A549 (cell line): ENCODE measurements at regions not wholly inside any gene's neighbourhood (a gene's known extent, or its start where the extent isn't known, plus 50 kb on each side); places are given as distances from the start of the nearest gene placed in this dataset.

ENCODE experiments used
- ATAC-seq, 2 experiments: fragments of 200-7000 bp in 1 of 2; fragments of >200 bp in 1 of 2; cut with Nextera tagmentation in 1 of 2; cut with Tn5 transposase in 1 of 2; 3 replicates each; pipeline versions ENCODE4 v1.8.0 to v1.9.1; 2018 to 2020; ENCODE audit warnings: mild to moderate bottlenecking in 1 of 2, moderate library complexity in 1 of 2
- CTCF ChIA-PET: fragments of 300-600 bp; sonication (Branson Sonifier 250); formaldehyde crosslinking; extraction: SDS; loops from one replicate; lab custom pipeline; 2021; ENCODE audit warnings: antibody characterized with exemption, inconsistent platforms; lab: Yijun Ruan, JAX
- POLR2A ChIA-PET: fragments of 350-600 bp; formaldehyde crosslinking; extraction: SDS; loops from one replicate; lab custom pipeline; 2021; ENCODE audit warnings: antibody characterized with exemption, inconsistent platforms; lab: Yijun Ruan, JAX
- DNase-seq, 2 experiments: peaks; one replicate each; pipeline versions ENCODE4 v3.0.0 to v3.0.0-alpha.2; 2011 to 2016; ENCODE audit warnings: low read depth in 1 of 2, low spot score in 1 of 2
- FAIRE-seq: peaks from 2 replicates; lab custom pipeline; 2011; peaks lifted over from hg19 to GRCh38; lab: Jason Lieb, UNC
- H3K27ac ChIP-seq, 2 experiments: fragments of >200 bp; sonication (Bioruptor Twin); formaldehyde crosslinking; 3 replicates each; pipeline ENCODE4 v1.5.1; 2016 to 2017
- H3K4me1 ChIP-seq: fragments of >200 bp; sonication (Bioruptor Twin); formaldehyde crosslinking; 3 replicates; pipeline ENCODE4 v1.6.1; 2016
- H3K4me2 ChIP-seq: fragments of >200 bp; sonication (Bioruptor Twin); formaldehyde crosslinking; 3 replicates; pipeline ENCODE4 v1.6.1; 2016
- H3K4me3 ChIP-seq: fragments of >200 bp; sonication (Bioruptor Twin); formaldehyde crosslinking; 3 replicates; pipeline ENCODE4 v1.5.1; 2016
- H3K9me3 ChIP-seq: fragments of >200 bp; sonication (Bioruptor Twin); formaldehyde crosslinking; 3 replicates; pipeline ENCODE4 v1.6.1; 2016
- BCL3 ChIP-seq: fragments of >200 bp; sonication (Bioruptor Twin); formaldehyde crosslinking; IDR thresholded peaks from 3 replicates; pipeline ENCODE4 v1.6.1; 2016
- CEBPB ChIP-seq, 2 experiments: fragments of >200 bp in 1 of 2; sonication (Bioruptor Twin) in 1 of 2; formaldehyde crosslinking in 1 of 2; IDR thresholded peaks; 2 replicates each; pipeline ENCODE4 v1.6.1; 2012 to 2016
- EHMT2 ChIP-seq: fragments of 200-600 bp; sonication (generic); IDR thresholded peaks from 2 replicates; pipeline ENCODE4 v1.6.1; 2016; ENCODE audit warnings: antibody characterized with exemption, low read depth, mild to moderate bottlenecking, moderate library complexity
- EP300 ChIP-seq, 2 experiments: fragments of >200 bp; sonication (Bioruptor Twin); formaldehyde crosslinking; IDR thresholded peaks; 2 replicates in 1 of 2; 3 replicates in 1 of 2; pipeline ENCODE4 v1.6.1; 2016 to 2017
- FOSL2 ChIP-seq, 2 experiments: fragments of 450-650 bp in 1 of 2; fragments of >200 bp in 1 of 2; sonication (Bioruptor Twin) in 1 of 2; formaldehyde crosslinking; IDR thresholded peaks; 2 replicates each; pipeline versions ENCODE4 v1.5.0 to v1.6.1; 2016 to 2020; ENCODE audit warnings: mild to moderate bottlenecking in 1 of 2, moderate library complexity in 1 of 2
- HDAC2 ChIP-seq: fragments of 200-600 bp; sonication (generic); IDR thresholded peaks from 2 replicates; pipeline ENCODE4 v1.6.1; 2016
- HES2 ChIP-seq: fragments of >200 bp; sonication (Bioruptor Twin); formaldehyde crosslinking; IDR thresholded peaks from 2 replicates; pipeline ENCODE4 v1.6.1; 2016
- HEYL ChIP-seq: fragments of 250-450 bp; sonication (Bioruptor Pico); IDR thresholded peaks from 2 replicates; pipeline ENCODE4 v1.8.0; 2021; ENCODE audit warnings: mild to moderate bottlenecking, moderate library complexity
- HOXA7 ChIP-seq: fragments of 250-450 bp; sonication (Bioruptor Pico); IDR thresholded peaks from 2 replicates; pipeline ENCODE4 v1.5.0; 2020; ENCODE audit warnings: mild to moderate bottlenecking, moderate library complexity
- HOXB13 ChIP-seq: fragments of 250-450 bp; sonication (Bioruptor Pico); IDR thresholded peaks from 2 replicates; pipeline ENCODE4 v1.5.0; 2020; ENCODE audit warnings: low read depth, mild to moderate bottlenecking, moderate library complexity
- JUN ChIP-seq, 2 experiments: fragments of >200 bp; sonication (Bioruptor Twin); formaldehyde crosslinking; IDR thresholded peaks; 2 replicates in 1 of 2; 3 replicates in 1 of 2; pipeline ENCODE4 v1.6.1; 2016 to 2017
- KDM1A ChIP-seq: fragments of 200-600 bp; sonication (generic); IDR thresholded peaks from 2 replicates; pipeline ENCODE4 v1.6.1; 2016; ENCODE audit warnings: low read depth, mild to moderate bottlenecking
- KDM5A ChIP-seq: fragments of 200-600 bp; sonication (generic); IDR thresholded peaks from 2 replicates; pipeline ENCODE4 v1.6.1; 2016; ENCODE audit warnings: antibody characterized with exemption, mild to moderate bottlenecking
- MAZ ChIP-seq: fragments of 150-350 bp; IDR thresholded peaks from 2 replicates; pipeline ENCODE4 v1.6.1; 2014; ENCODE audit warnings: antibody characterized with exemption, low read depth, low read length, borderline replicate concordance
- NPAS2 ChIP-seq: fragments of 250-450 bp; sonication (Bioruptor Pico); IDR thresholded peaks from 2 replicates; pipeline ENCODE4 v1.8.0; 2022; ENCODE audit warnings: mild to moderate bottlenecking, moderate library complexity, borderline replicate concordance
- NR3C1 ChIP-seq: fragments of >200 bp; sonication (Bioruptor Twin); formaldehyde crosslinking; IDR thresholded peaks from 3 replicates; pipeline ENCODE4 v1.6.1; 2017
- PHF8 ChIP-seq: fragments of 200-600 bp; sonication (generic); IDR thresholded peaks from 2 replicates; pipeline ENCODE4 v1.6.1; 2016; ENCODE audit warnings: low read depth, mild to moderate bottlenecking, antibody characterized with exemption, moderate library complexity, borderline replicate concordance
- POLR2A ChIP-seq: IDR thresholded peaks from 2 replicates; pipeline ENCODE4 v1.6.1; 2012; ENCODE audit warnings: mild to moderate bottlenecking, low read length
- RARB ChIP-seq: fragments of 250-450 bp; sonication (Bioruptor Pico); IDR thresholded peaks from 2 replicates; pipeline ENCODE4 v1.8.0; 2021; ENCODE audit warnings: mild to moderate bottlenecking, moderate library complexity
- REST ChIP-seq: fragments of 200-600 bp; sonication (generic); IDR thresholded peaks from 2 replicates; pipeline ENCODE4 v1.6.1; 2016; ENCODE audit warnings: antibody characterized with exemption, mild to moderate bottlenecking, moderate library complexity
- SMC3 ChIP-seq: fragments of >200 bp; sonication (Bioruptor Twin); formaldehyde crosslinking; IDR thresholded peaks from 3 replicates; pipeline ENCODE4 v1.6.1; 2018; ENCODE audit warnings: inconsistent platforms
- ZC3H11A ChIP-seq: fragments of 450-650 bp; IDR thresholded peaks from 2 replicates; pipeline ENCODE4 v1.6.1; 2014; ENCODE audit warnings: antibody characterized with exemption, mild to moderate bottlenecking
- ZFP36 ChIP-seq: fragments of 450-650 bp; IDR thresholded peaks from 2 replicates; pipeline ENCODE4 v1.6.1; 2014; ENCODE audit warnings: borderline replicate concordance; ENCODE audit not compliant: partially characterized antibody
- WGBS: methylation state at CpG from one replicate; pipeline ENCODE4 v1.1.6; 2017; ENCODE audit errors: missing lambda C conversion rate; 5-methylcytosine and 5-hydroxymethylcytosine counted together

- Histone ChIP-seq H3K4me2 (no peak overlapping the region), H3K9me3 (no peaks in the 10 kb centered on the region), H3K4me3 (no peak overlapping the region), H3K27ac (no peak overlapping the region), H3K4me1 (no peaks in the 10 kb centered on the region)
- ChIA-PET POLR2A (no interaction called here), CTCF (interaction anchor here (1.5 kb wide), 1 partner anchor 8 kb away, joined by 4 read pairs; no protein-coding TSS in a partner anchor)
- ATAC-seq (no peak), DNase-seq (no peak), FAIRE-seq (no peak)
- TF ChIP-seq JUN (IDR thresholded peaks at IDR 0.05) (no peak), ZFP36 (no peak), NPAS2 (no peak), KDM1A (no peak), HOXB13 (CRISPR knock-in tag) (no peak), EP300 (IDR thresholded peaks at IDR 0.05) (no peak), FOSL2 (IDR thresholded peaks at IDR 0.05) (no peak), FOSL2 (CRISPR knock-in tag; IDR thresholded peaks at IDR 0.05) (no peak), EHMT2 (no peak)
- 73% methylated on average over 4 of the region's 4 CpGs for WGBS
These were observed 127.7 kb upstream of the GLI2 start for GRCh38 chr2:120607996-120608395.

- no peaks in the 10 kb centered on the region for H3K4me1 ChIP-seq
- no peak for FAIRE-seq
These were observed 125.8 kb upstream of the GLI2 start for GRCh38 chr2:120609826-120610395.

GRCh38 chr2:120611016-120611415, 124.7 kb upstream of the GLI2 start:
- H3K27ac ChIP-seq = no peak overlapping the region
- FAIRE-seq = no peak
- ChIA-PET POLR2A (no interaction called here), CTCF (interaction anchor here (1.0 to 1.5 kb wide), 3 partner anchors 8 to 469 kb away, joined by 3 to 5 read pairs (median 5); no protein-coding TSS in a partner anchor)
- no peak overlapping the region for H3K4me2 ChIP-seq
- WGBS = 47% methylated on average over 6 of the region's 6 CpGs
- no peak overlapping the region for H3K4me3 ChIP-seq
- no peak for DNase-seq
- ATAC-seq = no peak
- H3K4me1 ChIP-seq = no peaks in the 10 kb centered on the region
- H3K9me3 ChIP-seq = no peaks in the 10 kb centered on the region
- no peak for TF ChIP-seq PHF8
- no peak for TF ChIP-seq REST
- no peak for TF ChIP-seq EP300 (IDR thresholded peaks at IDR 0.05)
- no peak for TF ChIP-seq KDM5A
- TF ChIP-seq BCL3 = no peak
- no peak for TF ChIP-seq HDAC2
- no peak for TF ChIP-seq CEBPB (IDR thresholded peaks at IDR 0.05)
- no peak for TF ChIP-seq MAZ
- TF ChIP-seq ZC3H11A = no peak

More at GRCh38 chr2:120609826-120610395, 125.8 kb upstream of the GLI2 start:
- no peaks in the 10 kb centered on the region for H3K9me3 ChIP-seq
- H3K4me2 ChIP-seq = no peak overlapping the region
- H3K4me3 ChIP-seq = no peak overlapping the region
- WGBS = 82% methylated on average over 13 of the region's 13 CpGs
- H3K27ac ChIP-seq = no peak overlapping the region
- CTCF ChIA-PET = interaction anchor here (1.1 to 1.5 kb wide), 2 partner anchors 10 to 470 kb away, joined by 3 to 5 read pairs; no protein-coding TSS in a partner anchor
- TF ChIP-seq REST (no peak), HOXA7 (CRISPR knock-in tag) (no peak), POLR2A (no peak), CEBPB (IDR thresholded peaks at IDR 0.05) (no peak), SMC3 (no peak), HEYL (CRISPR knock-in tag) (no peak), PHF8 (no peak), RARB (no peak), NR3C1 (no peak), HES2 (no peak)
- no peak for ATAC-seq
- POLR2A ChIA-PET = no interaction called here
- no peak for DNase-seq
